Panc1 (cell line): ENCODE measurements at regions not wholly inside any gene's neighbourhood (a gene's known extent, or its start where the extent isn't known, plus 50 kb on each side); places are given as distances from the start of the nearest gene placed in this dataset.

Source experiments
- ATAC-seq: fragments of 200-7000 bp; cut with Tn5 transposase; 2 replicates; pipeline ENCODE4 v1.9.1; 2020; ENCODE audit warnings: mild to moderate bottlenecking, moderate library complexity
- BruUV-seq: library from RNA; stranded (reverse); fragments of 400-500 nt; replicated peaks from 2 replicates; lab custom pipeline; 2021; lab: Mats Ljungman, UMichigan
- CTCF ChIA-PET: fragments of 300-600 bp; sonication (Branson Sonifier 250); formaldehyde crosslinking; loops from one replicate; lab custom pipeline; 2022; ENCODE audit warnings: antibody characterized with exemption; lab: Charles Lee
- POLR2A ChIA-PET: fragments of 300-600 bp; sonication (Branson Sonifier 250); formaldehyde crosslinking; loops from one replicate; lab custom pipeline; 2022; ENCODE audit warnings: antibody characterized with exemption; lab: Charles Lee
- DNase-seq: peaks from one replicate; pipeline ENCODE4 v3.0.0-alpha.2; 2010; ENCODE audit warnings: low read depth, low spot score
- H3K27ac ChIP-seq: 2 replicates; pipeline ENCODE4 v1.5.1; 2011; ENCODE audit warnings: mild to moderate bottlenecking, low read length, inconsistent platforms
- H3K27me3 ChIP-seq: fragments of 200-500 bp; sonication (Bioruptor generic); 2 replicates; pipeline ENCODE4 v1.6.0; 2014; ENCODE audit warnings: low read length, inconsistent platforms; ENCODE audit not compliant: control insufficient read depth, insufficient read depth
- H3K36me3 ChIP-seq: fragments of 200-500 bp; sonication (Bioruptor generic); 2 replicates; pipeline ENCODE4 v1.5.1; 2014; ENCODE audit warnings: inconsistent platforms, mild to moderate bottlenecking, low read length, moderate library complexity; ENCODE audit not compliant: control insufficient read depth, insufficient read depth
- H3K4me1 ChIP-seq: 2 replicates; pipeline ENCODE4 v1.5.1; 2011; ENCODE audit warnings: inconsistent platforms, mild to moderate bottlenecking, low read length, moderate library complexity; ENCODE audit not compliant: control insufficient read depth, insufficient read depth
- H3K4me3 ChIP-seq, 2 experiments: 2 replicates each; pipeline ENCODE4 v1.5.1; 2011 to 2012; ENCODE audit warnings: low read depth in 2 of 2, low read length in 2 of 2, mild to moderate bottlenecking in 2 of 2, inconsistent platforms in 1 of 2, moderate library complexity in 1 of 2
- H3K9me3 ChIP-seq: fragments of 200-500 bp; sonication (Bioruptor generic); 2 replicates; pipeline ENCODE4 v1.5.1; 2014; ENCODE audit warnings: low read depth, mild to moderate bottlenecking, inconsistent platforms, low read length, moderate library complexity; ENCODE audit not compliant: control insufficient read depth, insufficient read depth
- CTCF ChIP-seq: fragments of 450-650 bp; IDR thresholded peaks from 2 replicates; pipeline ENCODE4 v1.5.1; 2017; ENCODE audit warnings: mild to moderate bottlenecking
- POLR2AphosphoS5 ChIP-seq: IDR thresholded peaks from 2 replicates; pipeline ENCODE4 v1.6.1; 2012; ENCODE audit warnings: mild to moderate bottlenecking, low read depth, low read length, moderate library complexity
- SIN3A ChIP-seq: IDR thresholded peaks from 2 replicates; pipeline ENCODE4 v1.6.1; 2012; ENCODE audit warnings: low read depth, mild to moderate bottlenecking, low read length, moderate library complexity, borderline replicate concordance; ENCODE audit not compliant: insufficient read depth
- TCF7L2 ChIP-seq: IDR thresholded peaks from 2 replicates; pipeline ENCODE4 v1.6.1; 2011; ENCODE audit warnings: mild to moderate bottlenecking, low read depth, low read length, inconsistent platforms
- in situ Hi-C: cut with HindIII; loops from 2 replicates; pipeline ENCODE4 v1.10.0; 2016; ENCODE audit warnings: low sequenced_read_pairs, low pct_unique_long_range_greater_than_20kb
- intact Hi-C: fragments of 100-400 bp; cut with micrococcal nuclease; formaldehyde crosslinking; loops from one replicate; pipeline ENCODE4 v1.10.0; 2022; ENCODE audit not compliant: unreplicated experiment
- TF ChIP-seq, protein P1 (sequence below), 2 experiments: IDR thresholded peaks; 2 replicates each; pipeline ENCODE4 v1.6.1; 2011 to 2012; ENCODE audit warnings: low read depth in 2 of 2, control low read depth in 1 of 2, low read length in 1 of 2, mild to moderate bottlenecking in 1 of 2, moderate library complexity in 1 of 2; ENCODE audit not compliant: insufficient read depth in 1 of 2

- H3K4me1 ChIP-seq: no peaks in the 10 kb centered on the region
- no peak overlapping the region for H3K4me3 ChIP-seq
- H3K36me3 ChIP-seq: no peaks in the 10 kb centered on the region
- in situ Hi-C loops (no loop called here), intact Hi-C loops (no loop called here)
- H3K27me3 ChIP-seq: no peaks in the 10 kb centered on the region; the same call in 1 of the 2 replicates
- DNase-seq (no peak), ATAC-seq (no peak)
- TF ChIP-seq TCF7L2 (no peak), POLR2AphosphoS5 (no peak), SIN3A (no peak)
- TF ChIP-seq, protein P1, sequence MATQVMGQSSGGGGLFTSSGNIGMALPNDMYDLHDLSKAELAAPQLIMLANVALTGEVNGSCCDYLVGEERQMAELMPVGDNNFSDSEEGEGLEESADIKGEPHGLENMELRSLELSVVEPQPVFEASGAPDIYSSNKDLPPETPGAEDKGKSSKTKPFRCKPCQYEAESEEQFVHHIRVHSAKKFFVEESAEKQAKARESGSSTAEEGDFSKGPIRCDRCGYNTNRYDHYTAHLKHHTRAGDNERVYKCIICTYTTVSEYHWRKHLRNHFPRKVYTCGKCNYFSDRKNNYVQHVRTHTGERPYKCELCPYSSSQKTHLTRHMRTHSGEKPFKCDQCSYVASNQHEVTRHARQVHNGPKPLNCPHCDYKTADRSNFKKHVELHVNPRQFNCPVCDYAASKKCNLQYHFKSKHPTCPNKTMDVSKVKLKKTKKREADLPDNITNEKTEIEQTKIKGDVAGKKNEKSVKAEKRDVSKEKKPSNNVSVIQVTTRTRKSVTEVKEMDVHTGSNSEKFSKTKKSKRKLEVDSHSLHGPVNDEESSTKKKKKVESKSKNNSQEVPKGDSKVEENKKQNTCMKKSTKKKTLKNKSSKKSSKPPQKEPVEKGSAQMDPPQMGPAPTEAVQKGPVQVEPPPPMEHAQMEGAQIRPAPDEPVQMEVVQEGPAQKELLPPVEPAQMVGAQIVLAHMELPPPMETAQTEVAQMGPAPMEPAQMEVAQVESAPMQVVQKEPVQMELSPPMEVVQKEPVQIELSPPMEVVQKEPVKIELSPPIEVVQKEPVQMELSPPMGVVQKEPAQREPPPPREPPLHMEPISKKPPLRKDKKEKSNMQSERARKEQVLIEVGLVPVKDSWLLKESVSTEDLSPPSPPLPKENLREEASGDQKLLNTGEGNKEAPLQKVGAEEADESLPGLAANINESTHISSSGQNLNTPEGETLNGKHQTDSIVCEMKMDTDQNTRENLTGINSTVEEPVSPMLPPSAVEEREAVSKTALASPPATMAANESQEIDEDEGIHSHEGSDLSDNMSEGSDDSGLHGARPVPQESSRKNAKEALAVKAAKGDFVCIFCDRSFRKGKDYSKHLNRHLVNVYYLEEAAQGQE (IDR thresholded peaks at IDR 0.05; ENCODE audit: insufficient read depth in 1 of 2, low read depth in 2 of 2, low read length in 1 of 2): no peak
- no TSS peak for BruUV-seq
- H3K27ac ChIP-seq: no peak overlapping the region
- H3K9me3 ChIP-seq: no peaks in the 10 kb centered on the region
- ChIA-PET POLR2A (no interaction called here), CTCF (no interaction called here)
Observed at GRCh38 chr1:5312862-5313261, 658.5 kb downstream of the AJAP1 start.

- no peaks in the 10 kb centered on the region; the same call in 1 of the 2 replicates for H3K27me3 ChIP-seq
- H3K27ac ChIP-seq: no peak overlapping the region
- intact Hi-C loops (no loop called here), in situ Hi-C loops (no loop called here)
- BruUV-seq: no TSS peak
- ChIA-PET CTCF (no interaction called here), POLR2A (no interaction called here)
- no peak for ATAC-seq
- no peaks in the 10 kb centered on the region for H3K9me3 ChIP-seq
- no peak for DNase-seq
- H3K4me1 ChIP-seq: no peaks in the 10 kb centered on the region
- no peak for TF ChIP-seq CTCF
- no peak for TF ChIP-seq SIN3A
- TF ChIP-seq, protein P1 (IDR thresholded peaks at IDR 0.05; ENCODE audit: insufficient read depth in 1 of 2, low read depth in 2 of 2, low read length in 1 of 2): no peak
- no peak for TF ChIP-seq TCF7L2
- TF ChIP-seq POLR2AphosphoS5: no peak
- no peak overlapping the region for H3K4me3 ChIP-seq
- H3K36me3 ChIP-seq: no peaks in the 10 kb centered on the region
Observed at GRCh38 chr1:5312293-5312674, 657.9 kb downstream of the AJAP1 start.
